ENCODE measurements at regions not wholly inside any gene's neighbourhood (a gene's known extent, or its start where the extent isn't known, plus 50 kb on each side); places are given as distances from the start of the nearest gene placed in this dataset.

- TF ChIP-seq CTCF (conservative IDR thresholded peaks at IDR 0.05; ENCODE audit: low read depth, low read length) (peak; percentile 18; the same call in 1 of the 2 replicates), EZH2 (IDR thresholded peaks at IDR 0.05; ENCODE audit: low read length, unreplicated experiment) (no peak)
Observed at GRCh38 chr2:120511947-120512710, 166.2 kb downstream of the INHBB start.

Measured in PC-3 (cell line).